ENCODE measurements at regions not wholly inside any gene's neighbourhood (a gene's known extent, or its start where the extent isn't known, plus 50 kb on each side); places are given as distances from the start of the nearest gene placed in this dataset.

- no peak for DNase-seq
These were observed 79.8 kb upstream of the IGF1R start for GRCh38 chr15:98568382-98569017.

GRCh38 chr15:98570119-98570518 is 78.2 kb upstream of the IGF1R start:
- no peak for DNase-seq

GRCh38 chr15:98580572-98580971 is 67.8 kb upstream of the IGF1R start:
- no peak for DNase-seq

- DNase-seq, result no peak
These were observed 66.6 kb upstream of the IGF1R start for GRCh38 chr15:98581715-98582114.

GRCh38 chr15:98582900-98583554 is 65.3 kb upstream of the IGF1R start:
- DNase-seq, result no peak

- DNase-seq, result no peak
These were observed 64.4 kb upstream of the IGF1R start for GRCh38 chr15:98583771-98584430.

GRCh38 chr15:98586066-98586465 is 62.3 kb upstream of the IGF1R start:
- DNase-seq, result no peak

GRCh38 chr15:98592136-98592535 is 56.2 kb upstream of the IGF1R start:
- no peak for DNase-seq

- DNase-seq, result no peak
These were observed 52.2 kb upstream of the IGF1R start for GRCh38 chr15:98596131-98596530.

GRCh38 chr15:98596885-98597392 is 51.4 kb upstream of the IGF1R start:
- DNase-seq, result no peak

GRCh38 chr15:98597666-98598065 is 50.7 kb upstream of the IGF1R start:
- no peak for DNase-seq

All from activated gamma-delta T cell treated with Interleukin-2 at 50 U/mL for 16 hours (primary cell).